Astrocyte of the spinal cord (primary cell): ENCODE measurements at regions not wholly inside any gene's neighbourhood (a gene's known extent, or its start where the extent isn't known, plus 50 kb on each side); places are given as distances from the start of the nearest gene placed in this dataset.

Source experiments
- DNase-seq: peaks from one replicate; pipeline ENCODE4 v3.0.0; 2011; ENCODE audit warnings: low read depth, low spot score
- H3K4me3 ChIP-seq: 2 replicates; pipeline ENCODE4 v1.5.1; 2011; ENCODE audit warnings: low read depth, mild to moderate bottlenecking, low read length, moderate library complexity
- CTCF ChIP-seq: IDR thresholded peaks from 2 replicates; pipeline ENCODE4 v1.5.1; 2012; ENCODE audit warnings: low read depth, mild to moderate bottlenecking, low read length, inconsistent platforms
- in situ Hi-C: cut with HindIII; loops from 2 replicates; pipeline ENCODE4 v1.10.0; 2017; ENCODE audit warnings: low sequenced_read_pairs

- H3K4me3 ChIP-seq, result no peak overlapping the region
- no peak for TF ChIP-seq CTCF
- DNase-seq, result no peak
- in situ Hi-C loops, result no loop called here
Observed at GRCh38 chr5:10921160-10921559, 160.1 kb upstream of the DAP start.

DNA sequence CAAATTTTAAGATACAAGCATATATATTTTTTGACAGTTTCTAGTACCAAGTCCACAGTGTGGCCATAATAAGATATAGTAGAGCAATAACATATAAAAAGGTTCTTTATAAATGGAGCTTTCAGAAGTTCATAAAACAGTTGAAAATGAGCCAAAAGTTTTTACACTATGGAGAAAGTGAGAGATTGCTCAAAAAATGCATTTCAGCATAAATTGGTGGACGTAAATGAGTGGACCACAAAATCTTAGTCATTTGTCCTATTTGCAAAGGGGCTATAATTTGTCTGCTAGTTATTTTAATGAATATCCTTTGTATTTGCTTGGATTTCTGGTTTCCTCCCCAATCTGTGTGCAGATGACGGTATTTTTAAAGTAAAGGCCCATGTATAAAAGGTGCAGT, 159.4 kb upstream of the DAP start:
- H3K4me3 ChIP-seq, result no peak overlapping the region
- DNase-seq, result no peak
- no peak for TF ChIP-seq CTCF
- in situ Hi-C loops, result no loop called here

DNA sequence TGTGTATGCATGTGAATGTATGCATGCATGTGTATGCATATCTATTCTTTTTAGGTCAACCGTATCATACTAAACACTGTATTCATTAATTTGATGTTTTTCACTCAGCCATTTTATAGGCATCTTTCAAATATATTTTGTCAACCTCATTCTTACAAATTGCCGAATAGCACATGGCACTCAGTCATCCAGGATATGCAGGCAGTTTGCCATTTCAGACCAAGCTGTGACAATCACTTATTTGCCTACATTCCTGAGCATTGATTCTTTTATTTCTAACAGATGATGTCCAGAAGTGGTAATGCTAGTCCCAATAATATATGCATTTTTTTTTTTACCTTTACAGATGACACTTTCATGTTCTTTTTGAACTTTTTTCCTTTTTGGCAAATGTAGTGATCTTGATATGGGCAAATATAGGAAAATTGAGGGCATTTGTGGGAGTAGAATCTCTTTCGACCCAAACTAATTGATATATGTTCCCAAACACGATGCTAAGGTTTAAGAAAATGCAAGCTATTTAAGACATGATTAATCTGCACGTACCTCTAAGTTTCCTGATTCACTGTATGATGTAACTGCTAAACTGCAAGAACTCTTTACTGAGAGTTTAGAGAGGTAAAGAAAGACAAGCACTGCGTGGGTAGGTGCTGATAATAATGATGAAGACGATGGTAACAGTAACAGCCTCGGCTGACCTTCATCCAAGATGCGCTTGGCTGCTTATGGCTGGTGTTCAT, 153.9 kb upstream of the DAP start:
- in situ Hi-C loops, result no loop called here
- DNase-seq, result no peak
- no peak overlapping the region for H3K4me3 ChIP-seq
- TF ChIP-seq CTCF, result no peak

DNA sequence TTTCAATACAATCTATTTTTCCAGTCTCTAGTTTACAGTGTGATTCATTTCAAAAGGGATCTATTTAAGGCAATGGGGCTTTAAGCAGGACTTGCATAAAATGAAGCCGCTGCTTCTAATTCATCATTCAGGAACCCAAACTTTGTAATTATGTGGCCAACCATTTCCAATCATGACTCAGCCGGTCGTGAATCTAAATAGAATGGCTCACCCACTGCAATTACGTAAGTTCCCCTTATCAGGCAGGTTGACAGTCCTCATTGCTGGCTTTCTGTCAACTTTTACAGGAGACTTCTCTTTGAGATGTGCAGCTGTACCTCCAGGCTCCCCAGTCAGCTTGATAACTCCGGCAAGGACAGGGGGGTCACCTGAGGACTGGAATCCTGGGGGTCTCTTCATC, 152.8 kb upstream of the DAP start:
- no peak for TF ChIP-seq CTCF
- DNase-seq, result peak; percentile 93
- in situ Hi-C loops, result no loop called here
- no peak overlapping the region for H3K4me3 ChIP-seq

DNA sequence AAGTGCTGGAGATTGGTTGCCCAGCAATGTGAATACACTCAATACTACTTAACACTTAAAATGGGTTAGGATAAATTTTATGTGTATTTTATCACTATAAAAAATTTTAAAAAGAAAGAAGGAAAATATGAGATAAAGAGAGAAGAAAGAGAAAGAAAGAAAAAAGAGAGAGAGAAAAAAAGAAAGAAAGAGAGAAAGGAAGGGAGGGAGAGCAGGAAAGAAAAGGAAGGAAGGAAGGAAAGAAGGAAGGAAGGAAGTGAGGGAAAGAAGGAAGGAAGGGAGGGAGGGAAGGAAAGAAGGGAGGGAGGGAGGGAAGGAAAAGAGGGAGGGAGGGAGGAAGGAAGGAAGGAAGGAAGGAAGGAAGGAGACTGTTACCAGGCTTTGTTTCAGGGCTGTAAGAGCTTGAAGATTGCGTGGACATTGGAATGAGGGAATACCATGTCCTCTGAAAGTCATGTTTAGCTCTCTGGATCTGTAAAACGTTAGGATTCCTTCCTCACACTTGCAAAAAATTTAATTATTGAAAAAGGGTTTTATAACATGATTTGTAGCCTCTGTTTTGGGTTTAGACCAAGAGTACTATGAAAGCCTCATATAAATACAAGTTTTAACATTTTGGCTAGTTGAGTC, 152.3 kb upstream of the DAP start:
- TF ChIP-seq CTCF, result no peak
- in situ Hi-C loops, result no loop called here
- no peak for DNase-seq
- no peak overlapping the region for H3K4me3 ChIP-seq

DNA sequence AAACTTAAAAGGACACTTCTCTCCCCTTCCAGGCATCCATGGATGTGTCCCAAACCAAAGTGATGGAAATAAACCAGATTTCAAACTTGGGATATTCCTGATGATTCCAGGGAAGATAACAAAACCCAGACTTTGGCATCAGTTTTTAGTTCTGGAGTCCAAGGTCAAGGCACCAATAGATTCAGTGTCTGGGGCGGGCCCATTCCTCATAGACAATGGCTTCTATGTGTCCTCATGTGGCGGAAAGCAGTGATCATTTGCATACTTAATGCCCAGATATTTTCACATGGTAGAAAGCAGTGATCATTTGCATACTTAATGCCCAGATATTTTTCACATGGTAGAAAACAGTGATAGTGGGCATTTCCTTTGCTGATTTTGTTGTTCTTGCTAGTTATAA, 151.4 kb upstream of the DAP start:
- in situ Hi-C loops, result no loop called here
- H3K4me3 ChIP-seq, result no peak overlapping the region
- TF ChIP-seq CTCF, result no peak
- no peak for DNase-seq
